DND-41 (cell line): ENCODE measurements at regions not wholly inside any gene's neighbourhood (a gene's known extent, or its start where the extent isn't known, plus 50 kb on each side); places are given as distances from the start of the nearest gene placed in this dataset.

Experiments
- ATAC-seq: fragments of 200-7000 bp; cut with Tn5 transposase; 3 replicates; pipeline ENCODE4 v1.9.1; 2021; ENCODE audit warnings: low read depth; ENCODE audit not compliant: insufficient read depth
- DNase-seq: peaks from one replicate; pipeline ENCODE4 v3.0.0-alpha.2; 2020
- H2AFZ ChIP-seq: 2 replicates; pipeline ENCODE4 v1.6.0; 2012; ENCODE audit warnings: low read depth, low read length
- H3K27ac ChIP-seq: 2 replicates; pipeline ENCODE4 v1.5.1; 2012; ENCODE audit warnings: low read length, inconsistent platforms
- H3K27me3 ChIP-seq: fragments of 200-600 bp; sonication (generic); 2 replicates; pipeline ENCODE4 v1.6.0; 2012; ENCODE audit warnings: low read length, mild to moderate bottlenecking, inconsistent platforms; ENCODE audit not compliant: insufficient read depth, poor library complexity
- H3K36me3 ChIP-seq: 2 replicates; pipeline ENCODE4 v1.5.1; 2012; ENCODE audit warnings: low read length, inconsistent platforms; ENCODE audit not compliant: insufficient read depth
- H3K4me1 ChIP-seq: 2 replicates; pipeline ENCODE4 v1.5.1; 2012; ENCODE audit warnings: mild to moderate bottlenecking, low read length; ENCODE audit not compliant: insufficient read depth
- H3K4me2 ChIP-seq: 2 replicates; pipeline ENCODE4 v1.6.0; 2012; ENCODE audit warnings: mild to moderate bottlenecking, moderate library complexity, low read length, inconsistent platforms; ENCODE audit not compliant: insufficient read depth
- H3K4me3 ChIP-seq, 2 experiments: fragments of 200-600 bp in 1 of 2; shearing (Covaris generic) in 1 of 2; 2 replicates each; pipeline ENCODE4 v1.5.1; 2012 to 2016; ENCODE audit warnings: inconsistent platforms in 2 of 2, low read length in 2 of 2, mild to moderate bottlenecking in 2 of 2, low read depth in 1 of 2, moderate library complexity in 1 of 2
- H3K79me2 ChIP-seq: 2 replicates; pipeline ENCODE4 v1.6.0; 2012; ENCODE audit warnings: low read length, inconsistent platforms; ENCODE audit not compliant: insufficient read depth
- H3K9ac ChIP-seq: 2 replicates; pipeline ENCODE4 v1.6.0; 2012; ENCODE audit warnings: low read depth, mild to moderate bottlenecking, inconsistent platforms, low read length, moderate library complexity
- H3K9me3 ChIP-seq: 2 replicates; pipeline ENCODE4 v1.5.1; 2012; ENCODE audit warnings: low read length, moderate library complexity, mild to moderate bottlenecking, inconsistent platforms; ENCODE audit not compliant: insufficient read depth, severe bottlenecking
- H4K20me1 ChIP-seq: 2 replicates; pipeline ENCODE4 v1.6.0; 2012; ENCODE audit warnings: low read length; ENCODE audit not compliant: insufficient read depth
- EZH2 ChIP-seq: IDR thresholded peaks from 3 replicates; pipeline ENCODE4 v1.6.1; 2012; ENCODE audit warnings: borderline replicate concordance, low read depth, mild to moderate bottlenecking, moderate library complexity, low read length, inconsistent platforms; ENCODE audit not compliant: severe bottlenecking
- TF ChIP-seq, protein P1 (sequence below): IDR thresholded peaks from 2 replicates; pipeline ENCODE4 v1.5.1; 2012; ENCODE audit warnings: borderline replicate concordance, low read length, moderate library complexity, mild to moderate bottlenecking; ENCODE audit not compliant: poor library complexity, severe bottlenecking; ENCODE audit errors: extremely low read depth

DNA sequence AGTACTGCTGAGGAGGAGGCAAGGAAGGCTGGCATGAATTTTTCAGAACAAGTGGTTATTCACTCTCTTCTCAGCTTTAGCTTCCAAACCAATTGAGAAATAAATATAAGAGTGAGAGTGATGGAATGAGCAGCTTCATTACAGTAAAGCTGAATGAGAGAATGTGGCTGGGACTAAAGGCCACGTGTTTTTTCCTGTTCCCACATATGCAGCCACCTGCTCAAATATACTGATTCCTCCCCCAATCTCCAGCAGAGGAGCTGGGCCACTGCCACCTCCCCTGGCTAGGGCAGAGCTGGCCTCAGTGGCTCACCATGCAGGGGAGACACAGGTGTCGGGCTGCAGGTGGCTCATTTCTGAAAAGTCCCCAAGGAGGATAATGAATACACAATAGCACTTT is 1505.3 kb upstream of the WWC1 start:
- Histone ChIP-seq H3K27me3 (no peaks in the 10 kb centered on the region), H2AFZ (no peak overlapping the region)
- TF ChIP-seq, protein P1, sequence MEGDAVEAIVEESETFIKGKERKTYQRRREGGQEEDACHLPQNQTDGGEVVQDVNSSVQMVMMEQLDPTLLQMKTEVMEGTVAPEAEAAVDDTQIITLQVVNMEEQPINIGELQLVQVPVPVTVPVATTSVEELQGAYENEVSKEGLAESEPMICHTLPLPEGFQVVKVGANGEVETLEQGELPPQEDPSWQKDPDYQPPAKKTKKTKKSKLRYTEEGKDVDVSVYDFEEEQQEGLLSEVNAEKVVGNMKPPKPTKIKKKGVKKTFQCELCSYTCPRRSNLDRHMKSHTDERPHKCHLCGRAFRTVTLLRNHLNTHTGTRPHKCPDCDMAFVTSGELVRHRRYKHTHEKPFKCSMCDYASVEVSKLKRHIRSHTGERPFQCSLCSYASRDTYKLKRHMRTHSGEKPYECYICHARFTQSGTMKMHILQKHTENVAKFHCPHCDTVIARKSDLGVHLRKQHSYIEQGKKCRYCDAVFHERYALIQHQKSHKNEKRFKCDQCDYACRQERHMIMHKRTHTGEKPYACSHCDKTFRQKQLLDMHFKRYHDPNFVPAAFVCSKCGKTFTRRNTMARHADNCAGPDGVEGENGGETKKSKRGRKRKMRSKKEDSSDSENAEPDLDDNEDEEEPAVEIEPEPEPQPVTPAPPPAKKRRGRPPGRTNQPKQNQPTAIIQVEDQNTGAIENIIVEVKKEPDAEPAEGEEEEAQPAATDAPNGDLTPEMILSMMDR, result no peak
- TF ChIP-seq EZH2, result no peak

DNA sequence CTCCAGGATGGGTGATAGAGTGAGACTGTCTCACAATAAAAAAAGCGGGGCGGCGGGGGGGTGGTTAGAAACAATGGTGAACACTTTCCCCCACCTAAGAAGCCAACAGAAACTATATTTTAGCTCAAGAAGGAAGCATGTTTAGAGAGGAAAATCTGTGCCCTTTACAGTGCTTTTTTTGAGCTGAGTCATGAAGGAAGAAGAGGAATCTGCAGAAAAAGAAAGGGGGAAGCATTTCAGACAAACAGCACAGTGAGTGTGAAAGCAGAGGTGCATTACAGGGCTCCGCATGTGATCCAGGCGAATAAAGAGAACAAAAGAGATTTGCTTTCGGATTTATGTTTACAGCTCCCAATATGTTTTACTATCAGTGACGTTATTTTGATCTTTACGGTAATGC is 1504.6 kb upstream of the WWC1 start:
- TF ChIP-seq, protein P1, result no peak
- TF ChIP-seq EZH2, result no peak
- Histone ChIP-seq H4K20me1 (no peaks in the 10 kb centered on the region), H3K4me3 (no peak overlapping the region), H3K27me3 (no peaks in the 10 kb centered on the region), H2AFZ (no peak overlapping the region), H3K4me2 (no peak overlapping the region), H3K79me2 (no peaks in the 10 kb centered on the region), H3K9ac (no peak overlapping the region), H3K9me3 (no peaks in the 10 kb centered on the region), H3K36me3 (no peaks in the 10 kb centered on the region), H3K27ac (no peak overlapping the region), H3K4me1 (no peaks in the 10 kb centered on the region)
- ATAC-seq (no peak), DNase-seq (no peak)

More for the DNA sequence above, 1505.3 kb upstream of the WWC1 start:
- no peaks in the 10 kb centered on the region for H4K20me1 ChIP-seq
- ATAC-seq (no peak), DNase-seq (no peak)
- no peaks in the 10 kb centered on the region for H3K36me3 ChIP-seq
- no peak overlapping the region for H3K9ac ChIP-seq
- no peaks in the 10 kb centered on the region for H3K79me2 ChIP-seq
- H3K4me3 ChIP-seq, result no peak overlapping the region
- H3K4me2 ChIP-seq, result no peak overlapping the region
- H3K9me3 ChIP-seq, result no peaks in the 10 kb centered on the region
- no peaks in the 10 kb centered on the region for H3K4me1 ChIP-seq
- H3K27ac ChIP-seq, result no peak overlapping the region

DNA sequence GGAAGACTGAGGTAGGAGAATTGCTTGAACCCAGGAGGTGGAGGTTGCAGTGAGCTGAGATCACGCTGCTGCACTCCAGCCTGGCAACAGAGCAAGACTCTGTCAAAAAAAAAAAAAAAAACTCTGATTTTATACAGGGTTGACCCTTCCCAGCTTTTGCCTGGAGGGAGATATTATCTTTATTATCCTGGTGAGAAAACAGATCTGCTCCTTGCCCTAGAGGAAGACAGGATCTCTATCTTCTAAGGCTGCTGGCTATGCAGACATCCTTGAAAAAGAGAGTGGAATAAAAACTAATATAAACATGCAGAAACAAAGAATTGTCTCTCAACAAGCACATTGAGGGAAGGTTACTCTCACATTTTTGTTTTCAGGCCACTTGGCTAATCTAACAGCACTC is 1503.4 kb upstream of the WWC1 start:
- Histone ChIP-seq H4K20me1 (no peaks in the 10 kb centered on the region), H3K27ac (no peak overlapping the region), H3K9ac (no peak overlapping the region), H2AFZ (no peak overlapping the region), H3K27me3 (no peaks in the 10 kb centered on the region), H3K4me1 (no peaks in the 10 kb centered on the region), H3K4me3 (no peak overlapping the region), H3K4me2 (no peak overlapping the region), H3K9me3 (no peaks in the 10 kb centered on the region), H3K36me3 (no peaks in the 10 kb centered on the region), H3K79me2 (no peaks in the 10 kb centered on the region)
- DNase-seq, result no peak
- no peak for TF ChIP-seq EZH2
- TF ChIP-seq, protein P1, result no peak
- ATAC-seq, result no peak

DNA sequence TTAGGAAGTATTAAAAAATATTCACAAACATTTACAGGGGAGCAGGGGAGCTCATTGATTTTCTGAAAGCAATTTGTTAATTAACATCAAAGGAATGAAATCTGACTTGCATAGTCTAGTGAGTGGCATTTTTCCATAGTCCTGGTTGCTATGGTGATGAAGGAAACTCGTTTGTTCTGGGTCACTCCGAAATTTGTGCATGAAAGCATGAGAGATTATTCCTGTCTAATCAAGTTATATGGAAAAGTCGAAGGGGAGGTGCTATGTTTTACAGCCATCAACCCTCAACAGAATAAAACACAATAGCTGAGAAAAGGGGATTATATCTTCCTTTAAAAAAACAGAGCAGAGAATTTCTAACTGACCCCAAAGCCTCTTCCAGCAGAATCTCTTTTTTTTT is 1495.7 kb upstream of the WWC1 start:
- Histone ChIP-seq H3K27me3 (no peaks in the 10 kb centered on the region), H3K27ac (no peak overlapping the region), H3K36me3 (no peaks in the 10 kb centered on the region), H3K9ac (no peak overlapping the region), H3K4me2 (no peak overlapping the region), H4K20me1 (no peaks in the 10 kb centered on the region), H3K79me2 (no peaks in the 10 kb centered on the region), H3K4me3 (no peak overlapping the region), H3K9me3 (no peaks in the 10 kb centered on the region), H2AFZ (no peak overlapping the region), H3K4me1 (no peaks in the 10 kb centered on the region)
- DNase-seq (no peak), ATAC-seq (no peak)
- TF ChIP-seq, protein P1, result no peak
- no peak for TF ChIP-seq EZH2
